ENCODE measurements at regions not wholly inside any gene's neighbourhood (a gene's known extent, or its start where the extent isn't known, plus 50 kb on each side); places are given as distances from the start of the nearest gene placed in this dataset.
A peak's percentile ranks its signal among the peaks of the same experiment; 100 is the strongest.

- Histone ChIP-seq H3K27me3 (ENCODE audit: insufficient read depth, poor library complexity, severe bottlenecking) (no peaks in the 10 kb centered on the region), H3K4me1 (ENCODE audit: insufficient read depth, poor library complexity, severe bottlenecking) (peaks cover 1% of the 10 kb centered on the region), H3K4me3 (ENCODE audit: severe bottlenecking) (no peak overlapping the region), H3K9me3 (ENCODE audit: severe bottlenecking) (no peaks in the 10 kb centered on the region), H3K36me3 (ENCODE audit: low read depth) (no peaks in the 10 kb centered on the region), H3K27ac (ENCODE audit: poor library complexity, severe bottlenecking) (no peak overlapping the region)
- ATAC-seq (ENCODE audit: low read depth) (peak; percentile 25; the same call in 1 of the 3 replicates), DNase-seq (ENCODE audit: low spot score) (no peak)
- TF ChIP-seq CTCF (IDR thresholded peaks at IDR 0.05; ENCODE audit: poor library complexity, severe bottlenecking), result no peak
These were observed 638.0 kb downstream of the OTOL1 start for GRCh38 chr3:162134571-162134970.

DNA sequence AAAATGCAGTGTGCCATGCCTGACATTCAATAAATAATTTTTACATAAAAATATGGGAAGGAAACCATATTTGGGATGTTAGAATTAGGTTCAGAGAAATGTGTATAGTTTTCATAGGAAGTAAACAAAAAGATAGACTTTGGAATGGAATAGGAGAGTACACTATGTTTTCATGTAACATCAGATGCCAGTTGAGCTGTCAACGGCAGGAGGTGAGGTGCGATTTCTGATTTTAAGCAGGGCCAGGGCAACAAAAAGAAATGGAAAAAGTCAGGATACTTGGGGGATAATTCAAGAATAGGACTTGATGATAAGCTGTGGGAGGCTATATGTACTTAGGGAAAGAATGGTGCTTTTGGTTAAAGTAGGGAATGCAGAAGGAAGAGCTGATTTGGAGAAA lies 639.5 kb downstream of the OTOL1 start:
- no peak for ATAC-seq (ENCODE audit: low read depth)
- Histone ChIP-seq H3K27me3 (ENCODE audit: insufficient read depth, poor library complexity, severe bottlenecking) (no peaks in the 10 kb centered on the region), H3K27ac (ENCODE audit: poor library complexity, severe bottlenecking) (no peak overlapping the region), H3K4me1 (ENCODE audit: insufficient read depth, poor library complexity, severe bottlenecking) (peaks cover 17% of the 10 kb centered on the region), H3K36me3 (ENCODE audit: low read depth) (no peaks in the 10 kb centered on the region), H3K4me3 (ENCODE audit: severe bottlenecking) (no peak overlapping the region), H3K9me3 (ENCODE audit: severe bottlenecking) (no peaks in the 10 kb centered on the region)
- DNase-seq (ENCODE audit: low spot score), result no peak
- TF ChIP-seq CTCF (IDR thresholded peaks at IDR 0.05; ENCODE audit: poor library complexity, severe bottlenecking), result no peak

DNA sequence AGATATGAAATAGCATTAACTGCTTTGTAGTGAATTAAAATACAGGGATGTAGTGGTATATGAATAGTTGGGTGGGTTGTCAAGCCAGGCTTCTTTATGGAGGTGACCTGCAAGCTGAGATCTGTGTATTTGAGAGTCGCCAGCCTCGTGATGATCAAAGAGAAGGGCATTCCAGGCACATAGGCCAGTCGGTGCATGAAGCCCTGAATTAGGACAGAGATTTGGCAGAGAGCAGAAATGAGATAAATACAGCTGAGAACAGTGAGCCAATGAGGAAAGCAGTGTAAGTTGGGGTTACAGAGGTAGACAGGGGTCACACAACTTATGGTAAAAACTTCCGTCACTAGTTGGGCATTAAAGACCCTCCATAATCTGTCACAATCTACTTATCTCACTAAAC lies 641.9 kb downstream of the OTOL1 start:
- no peak overlapping the region for H3K27ac ChIP-seq (ENCODE audit: poor library complexity, severe bottlenecking)
- H3K27me3 ChIP-seq (ENCODE audit: insufficient read depth, poor library complexity, severe bottlenecking), result no peaks in the 10 kb centered on the region
- ATAC-seq (ENCODE audit: low read depth) (no peak), DNase-seq (ENCODE audit: low spot score) (no peak)
- no peak overlapping the region for H3K4me3 ChIP-seq (ENCODE audit: severe bottlenecking)
- H3K4me1 ChIP-seq (ENCODE audit: insufficient read depth, poor library complexity, severe bottlenecking), result peaks cover 39% of the 10 kb centered on the region
- TF ChIP-seq CTCF (IDR thresholded peaks at IDR 0.05; ENCODE audit: poor library complexity, severe bottlenecking), result no peak
- H3K36me3 ChIP-seq (ENCODE audit: low read depth), result no peaks in the 10 kb centered on the region
- no peaks in the 10 kb centered on the region for H3K9me3 ChIP-seq (ENCODE audit: severe bottlenecking)

DNA sequence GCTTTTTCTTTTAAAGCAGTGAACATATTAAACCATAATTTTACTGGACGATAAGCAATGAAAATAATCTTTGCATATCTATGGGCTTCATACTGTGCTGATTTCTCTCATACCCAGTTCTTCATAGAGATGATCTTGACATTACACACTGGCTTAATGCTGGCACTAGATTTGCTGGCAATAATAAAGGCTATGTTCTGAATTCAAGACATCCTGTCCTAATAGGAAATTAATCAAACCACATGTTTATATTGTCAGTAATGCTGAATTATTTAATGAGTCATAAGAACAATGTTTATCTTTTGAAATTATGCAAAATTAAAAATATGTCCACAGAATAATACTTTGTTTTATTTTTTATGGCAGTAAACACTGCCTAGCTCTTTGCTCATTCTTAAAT lies 643.2 kb downstream of the OTOL1 start:
- peak overlapping the region; percentile 54 for H3K27ac ChIP-seq (ENCODE audit: poor library complexity, severe bottlenecking)
- H3K36me3 ChIP-seq (ENCODE audit: low read depth), result no peaks in the 10 kb centered on the region
- TF ChIP-seq CTCF (IDR thresholded peaks at IDR 0.05; ENCODE audit: poor library complexity, severe bottlenecking), result no peak
- no peaks in the 10 kb centered on the region for H3K9me3 ChIP-seq (ENCODE audit: severe bottlenecking)
- H3K4me1 ChIP-seq (ENCODE audit: insufficient read depth, poor library complexity, severe bottlenecking), result peaks cover 39% of the 10 kb centered on the region
- no peaks in the 10 kb centered on the region for H3K27me3 ChIP-seq (ENCODE audit: insufficient read depth, poor library complexity, severe bottlenecking)
- H3K4me3 ChIP-seq (ENCODE audit: severe bottlenecking), result no peak overlapping the region
- ATAC-seq (ENCODE audit: low read depth) (no peak), DNase-seq (ENCODE audit: low spot score) (no peak)

- no peak overlapping the region for H3K4me3 ChIP-seq (ENCODE audit: severe bottlenecking)
- peaks cover 39% of the 10 kb centered on the region for H3K4me1 ChIP-seq (ENCODE audit: insufficient read depth, poor library complexity, severe bottlenecking)
- no peaks in the 10 kb centered on the region for H3K36me3 ChIP-seq (ENCODE audit: low read depth)
- no peak for DNase-seq (ENCODE audit: low spot score)
- H3K27ac ChIP-seq (ENCODE audit: poor library complexity, severe bottlenecking), result peak overlapping the region; percentile 54
- no peaks in the 10 kb centered on the region for H3K27me3 ChIP-seq (ENCODE audit: insufficient read depth, poor library complexity, severe bottlenecking)
- no peaks in the 10 kb centered on the region for H3K9me3 ChIP-seq (ENCODE audit: severe bottlenecking)
- no peak for TF ChIP-seq CTCF (IDR thresholded peaks at IDR 0.05; ENCODE audit: poor library complexity, severe bottlenecking)
- peak; percentile 68 for ATAC-seq (ENCODE audit: low read depth)
These were observed 644.7 kb downstream of the OTOL1 start for GRCh38 chr3:162141272-162141791.

Data from RWPE2 (cell line).